ENCODE measurements at regions not wholly inside any gene's neighbourhood (a gene's known extent, or its start where the extent isn't known, plus 50 kb on each side); places are given as distances from the start of the nearest gene placed in this dataset.

- no peak for TF ChIP-seq CTCF (IDR thresholded peaks at IDR 0.05; ENCODE audit: low read depth, low read length, missing control alignments)
- in situ Hi-C loops (cut with HindIII; ENCODE audit: low pct_ligation_motif_present, low sequenced_read_pairs), result no loop called here
- Histone ChIP-seq H3K4me3 (ENCODE audit: low read depth, low read length) (no peak overlapping the region), H3K27ac (no peak overlapping the region), H3K36me3 (replicated peaks) (no peaks in the 10 kb centered on the region), H3K27me3 (replicated peaks) (no peaks in the 10 kb centered on the region)
- DNase-seq, result peak; percentile 4
Measured at GRCh38 chr15:97598353-97598798, 362.1 kb upstream of the ARRDC4 start.

- no peaks in the 10 kb centered on the region for H3K36me3 ChIP-seq (replicated peaks)
- in situ Hi-C loops (cut with HindIII; ENCODE audit: low pct_ligation_motif_present, low sequenced_read_pairs), result no loop called here
- DNase-seq, result no peak
- H3K27ac ChIP-seq, result no peak overlapping the region
- no peak for TF ChIP-seq CTCF (IDR thresholded peaks at IDR 0.05; ENCODE audit: low read depth, low read length, missing control alignments)
- no peaks in the 10 kb centered on the region for H3K27me3 ChIP-seq (replicated peaks)
- H3K4me3 ChIP-seq (ENCODE audit: low read depth, low read length), result no peak overlapping the region
Measured at GRCh38 chr15:97600190-97600589, 360.3 kb upstream of the ARRDC4 start.

- Histone ChIP-seq H3K27me3 (replicated peaks) (no peaks in the 10 kb centered on the region), H3K4me3 (ENCODE audit: low read depth, low read length) (no peak overlapping the region), H3K36me3 (replicated peaks) (no peaks in the 10 kb centered on the region), H3K27ac (no peak overlapping the region)
- DNase-seq, result no peak
- TF ChIP-seq CTCF (IDR thresholded peaks at IDR 0.05; ENCODE audit: low read depth, low read length, missing control alignments), result no peak
- in situ Hi-C loops (cut with HindIII; ENCODE audit: low pct_ligation_motif_present, low sequenced_read_pairs), result no loop called here
Measured at GRCh38 chr15:97604677-97605076, 355.8 kb upstream of the ARRDC4 start.

- in situ Hi-C loops (cut with HindIII; ENCODE audit: low pct_ligation_motif_present, low sequenced_read_pairs), result no loop called here
- H3K36me3 ChIP-seq (replicated peaks), result no peaks in the 10 kb centered on the region
- no peak overlapping the region for H3K4me3 ChIP-seq (ENCODE audit: low read depth, low read length)
- no peak overlapping the region for H3K27ac ChIP-seq
- TF ChIP-seq CTCF (IDR thresholded peaks at IDR 0.05; ENCODE audit: low read depth, low read length, missing control alignments), result no peak
- H3K27me3 ChIP-seq (replicated peaks), result no peaks in the 10 kb centered on the region
- no peak for DNase-seq
Measured at GRCh38 chr15:97615114-97615513, 345.4 kb upstream of the ARRDC4 start.

GRCh38 chr15:97623091-97623661, 337.3 kb upstream of the ARRDC4 start:
- no peak for TF ChIP-seq CTCF (IDR thresholded peaks at IDR 0.05; ENCODE audit: low read depth, low read length, missing control alignments)
- no peak for DNase-seq
- H3K36me3 ChIP-seq (replicated peaks), result no peaks in the 10 kb centered on the region
- H3K27me3 ChIP-seq (replicated peaks), result no peaks in the 10 kb centered on the region
- H3K27ac ChIP-seq, result no peak overlapping the region
- H3K4me3 ChIP-seq (ENCODE audit: low read depth, low read length), result no peak overlapping the region
- in situ Hi-C loops (cut with HindIII; ENCODE audit: low pct_ligation_motif_present, low sequenced_read_pairs), result no loop called here

GRCh38 chr15:97627634-97628033, 332.9 kb upstream of the ARRDC4 start:
- in situ Hi-C loops (cut with HindIII; ENCODE audit: low pct_ligation_motif_present, low sequenced_read_pairs), result no loop called here
- no peak overlapping the region for H3K27ac ChIP-seq
- no peak for TF ChIP-seq CTCF (IDR thresholded peaks at IDR 0.05; ENCODE audit: low read depth, low read length, missing control alignments)
- no peak for DNase-seq
- no peak overlapping the region for H3K4me3 ChIP-seq (ENCODE audit: low read depth, low read length)
- no peaks in the 10 kb centered on the region for H3K27me3 ChIP-seq (replicated peaks)
- H3K36me3 ChIP-seq (replicated peaks), result no peaks in the 10 kb centered on the region

All from brain microvascular endothelial cell (primary cell).